Osteoblast (primary cell): ENCODE measurements at regions not wholly inside any gene's neighbourhood (a gene's known extent, or its start where the extent isn't known, plus 50 kb on each side); places are given as distances from the start of the nearest gene placed in this dataset.

Experiments
- DNase-seq: peaks from one replicate; pipeline ENCODE4 v3.0.0; 2011; ENCODE audit warnings: low spot score, mixed read lengths; ENCODE audit not compliant: insufficient read length; ENCODE audit errors: missing footprints
- H2AFZ ChIP-seq: 2 replicates; pipeline ENCODE4 v1.6.0; 2011; ENCODE audit warnings: mild to moderate bottlenecking, low read length
- H3K27ac ChIP-seq: 2 replicates; pipeline ENCODE4 v1.5.1; 2011; ENCODE audit warnings: mild to moderate bottlenecking, low read depth, low read length, moderate library complexity
- H3K27me3 ChIP-seq: 2 replicates; pipeline ENCODE4 v1.6.0; 2012; ENCODE audit warnings: mild to moderate bottlenecking, control low read depth, inconsistent platforms, low read length, moderate library complexity; ENCODE audit not compliant: insufficient read depth
- H3K36me3 ChIP-seq: 2 replicates; pipeline ENCODE4 v1.5.1; 2011; ENCODE audit warnings: mild to moderate bottlenecking, low read length, control low read depth, moderate library complexity; ENCODE audit not compliant: insufficient read depth
- H3K4me1 ChIP-seq: 2 replicates; pipeline ENCODE4 v1.5.1; 2011; ENCODE audit warnings: mild to moderate bottlenecking, low read length, control low read depth, moderate library complexity; ENCODE audit not compliant: insufficient read depth
- H3K4me2 ChIP-seq: 2 replicates; pipeline ENCODE4 v1.6.0; 2011; ENCODE audit warnings: mild to moderate bottlenecking, low read length; ENCODE audit not compliant: insufficient read depth
- H3K4me3 ChIP-seq: fragments of 200-600 bp; sonication (generic); 3 replicates; pipeline ENCODE4 v1.5.1; 2012; ENCODE audit warnings: mild to moderate bottlenecking, low read length, inconsistent platforms; ENCODE audit not compliant: insufficient read depth
- H3K79me2 ChIP-seq: 2 replicates; pipeline ENCODE4 v1.6.0; 2012; ENCODE audit warnings: mild to moderate bottlenecking, low read length, control low read depth, inconsistent platforms; ENCODE audit not compliant: insufficient read depth
- H3K9me3 ChIP-seq: 2 replicates; pipeline ENCODE4 v1.5.1; 2011; ENCODE audit warnings: low read depth, low read length, control low read depth
- H4K20me1 ChIP-seq: 2 replicates; pipeline ENCODE4 v1.6.0; 2012; ENCODE audit warnings: mild to moderate bottlenecking, low read length, control low read depth; ENCODE audit not compliant: insufficient read depth
- CTCF ChIP-seq: IDR thresholded peaks from 2 replicates; pipeline ENCODE4 v1.5.1; 2011; ENCODE audit warnings: mild to moderate bottlenecking, low read depth, low read length, moderate library complexity; ENCODE audit errors: extremely low read depth

- Histone ChIP-seq H3K4me1 (no peaks in the 10 kb centered on the region), H3K4me2 (no peak overlapping the region), H3K79me2 (no peaks in the 10 kb centered on the region), H3K36me3 (no peaks in the 10 kb centered on the region), H3K4me3 (no peak overlapping the region), H3K27me3 (no peaks in the 10 kb centered on the region), H3K27ac (no peak overlapping the region), H4K20me1 (no peaks in the 10 kb centered on the region), H3K9me3 (no peaks in the 10 kb centered on the region), H2AFZ (no peak overlapping the region)
- DNase-seq, result no peak
- TF ChIP-seq CTCF, result no peak
Observed at GRCh38 chr1:164930241-164930640, 371.3 kb downstream of the PBX1 start.

- H3K4me1 ChIP-seq, result no peaks in the 10 kb centered on the region
- DNase-seq, result no peak
- no peak overlapping the region for H2AFZ ChIP-seq
- no peak for TF ChIP-seq CTCF
- H3K27ac ChIP-seq, result no peak overlapping the region
- no peak overlapping the region for H3K4me2 ChIP-seq
- H4K20me1 ChIP-seq, result no peaks in the 10 kb centered on the region
- H3K4me3 ChIP-seq, result no peak overlapping the region
- H3K27me3 ChIP-seq, result no peaks in the 10 kb centered on the region
- H3K79me2 ChIP-seq, result no peaks in the 10 kb centered on the region
- H3K36me3 ChIP-seq, result no peaks in the 10 kb centered on the region
- no peaks in the 10 kb centered on the region for H3K9me3 ChIP-seq
Observed at GRCh38 chr1:164928232-164928812, 369.3 kb downstream of the PBX1 start.

DNA sequence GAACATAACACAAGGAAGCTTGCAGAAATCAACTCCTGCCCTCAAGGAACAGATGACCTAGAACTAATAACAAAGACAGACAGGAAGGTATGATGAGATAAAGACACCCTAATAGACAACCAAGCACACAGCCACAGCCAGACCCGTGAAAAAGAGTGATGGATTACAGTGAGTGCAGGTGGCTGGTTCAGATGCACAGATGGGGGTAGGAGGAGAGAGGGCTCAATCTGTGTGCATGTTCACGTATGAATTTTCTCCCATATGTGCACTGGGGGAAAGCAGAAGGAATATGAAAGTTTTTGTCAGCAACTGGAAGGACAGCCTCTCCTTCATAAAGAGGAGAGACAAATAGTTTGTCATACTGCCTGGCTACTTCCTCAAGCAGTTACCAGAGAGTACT is 367.1 kb downstream of the PBX1 start:
- Histone ChIP-seq H3K27me3 (no peaks in the 10 kb centered on the region), H3K79me2 (no peaks in the 10 kb centered on the region)
- TF ChIP-seq CTCF, result no peak

GRCh38 chr1:164922585-164922984 is 363.6 kb downstream of the PBX1 start:
- Histone ChIP-seq H3K27me3 (no peaks in the 10 kb centered on the region), H2AFZ (no peak overlapping the region), H3K4me2 (no peak overlapping the region), H3K4me3 (no peak overlapping the region), H3K79me2 (no peaks in the 10 kb centered on the region), H3K9me3 (no peaks in the 10 kb centered on the region), H3K27ac (no peak overlapping the region), H3K4me1 (no peaks in the 10 kb centered on the region), H3K36me3 (no peaks in the 10 kb centered on the region), H4K20me1 (no peaks in the 10 kb centered on the region)
- no peak for TF ChIP-seq CTCF
- no peak for DNase-seq

More for the DNA sequence above, 367.1 kb downstream of the PBX1 start:
- Histone ChIP-seq H3K4me2 (no peak overlapping the region), H4K20me1 (no peaks in the 10 kb centered on the region), H3K27ac (no peak overlapping the region), H3K9me3 (no peaks in the 10 kb centered on the region), H2AFZ (no peak overlapping the region), H3K36me3 (no peaks in the 10 kb centered on the region), H3K4me3 (no peak overlapping the region), H3K4me1 (no peaks in the 10 kb centered on the region)
- DNase-seq, result peak; percentile 9
